IMR-90 (cell line): ENCODE measurements at regions not wholly inside any gene's neighbourhood (a gene's known extent, or its start where the extent isn't known, plus 50 kb on each side); places are given as distances from the start of the nearest gene placed in this dataset.
A peak's percentile ranks its signal among the peaks of the same experiment; 100 is the strongest.

Experiments
- ATAC-seq: fragments of 200-7000 bp; cut with Tn5 transposase; 2 replicates; pipeline ENCODE4 v1.9.1; 2020; ENCODE audit warnings: low read depth, mild to moderate bottlenecking, moderate library complexity
- BruUV-seq: library from RNA; stranded (reverse); fragments of 400-500 nt; replicated peaks from 2 replicates; lab custom pipeline; 2021; lab: Mats Ljungman, UMichigan
- CTCF ChIA-PET: fragments of 300-600 bp; formaldehyde crosslinking; extraction: SDS; loops from one replicate; lab custom pipeline; 2021; ENCODE audit warnings: antibody characterized with exemption; lab: Yijun Ruan, JAX
- POLR2A ChIA-PET: fragments of 300-600 bp; sonication (Branson Sonifier 250); formaldehyde crosslinking; loops from one replicate; lab custom pipeline; 2022; ENCODE audit warnings: antibody characterized with exemption; ENCODE audit not compliant: unreplicated experiment; lab: Charles Lee
- DNase-seq: peaks from one replicate; pipeline ENCODE4 v3.0.0; 2013
- H2AFZ ChIP-seq: replicated peaks from 2 replicates; pipeline ENCODE3; 2013; ENCODE audit warnings: low read length, mild to moderate bottlenecking; ENCODE audit not compliant: poor library complexity
- H2AK5ac ChIP-seq: 2 replicates; pipeline ENCODE4 v1.6.1; 2013; ENCODE audit warnings: low read depth, low read length, inconsistent platforms
- H2AK9ac ChIP-seq: replicated peaks from 2 replicates; pipeline ENCODE3; 2013; ENCODE audit warnings: mild to moderate bottlenecking, low read depth, low read length, moderate library complexity; ENCODE audit not compliant: poor library complexity
- H2BK120ac ChIP-seq: 2 replicates; pipeline ENCODE4 v1.6.1; 2013; ENCODE audit warnings: low read depth, low read length, inconsistent platforms
- H2BK15ac ChIP-seq: 3 replicates; pipeline ENCODE4 v1.6.1; 2013; ENCODE audit warnings: low read depth, low read length, inconsistent platforms
- H2BK20ac ChIP-seq: 2 replicates; pipeline ENCODE4 v1.6.1; 2013; ENCODE audit warnings: low read depth, mild to moderate bottlenecking, inconsistent platforms, low read length, moderate library complexity
- H2BK5ac ChIP-seq: 2 replicates; pipeline ENCODE4 v1.6.1; 2013; ENCODE audit warnings: mild to moderate bottlenecking, low read depth, low read length, inconsistent platforms; ENCODE audit not compliant: poor library complexity, severe bottlenecking
- H3K14ac ChIP-seq: replicated peaks from 2 replicates; pipeline ENCODE4 v1.6.1; 2013; ENCODE audit warnings: low read depth, low read length, inconsistent platforms
- H3K18ac ChIP-seq: 2 replicates; pipeline ENCODE4 v1.6.1; 2013; ENCODE audit warnings: low read depth, low read length, control low read depth
- H3K23ac ChIP-seq: 2 replicates; pipeline ENCODE4 v1.6.1; 2013; ENCODE audit warnings: low read depth, low read length, inconsistent platforms
- H3K27ac ChIP-seq: 2 replicates; pipeline ENCODE4 v1.5.1; 2013; ENCODE audit warnings: mild to moderate bottlenecking, control low read depth, low read length; ENCODE audit not compliant: insufficient read depth
- H3K27me3 ChIP-seq: 2 replicates; pipeline ENCODE4 v1.6.1; 2013; ENCODE audit warnings: low read length; ENCODE audit not compliant: control insufficient read depth, insufficient read depth
- H3K36me3 ChIP-seq: 2 replicates; pipeline ENCODE4 v1.6.1; 2013; ENCODE audit warnings: low read length, mixed read lengths; ENCODE audit not compliant: control insufficient read depth, insufficient read depth
- H3K4ac ChIP-seq: 2 replicates; pipeline ENCODE4 v1.6.1; 2013; ENCODE audit warnings: low read depth, low read length, inconsistent platforms
- H3K4me1 ChIP-seq: 2 replicates; pipeline ENCODE4 v1.6.1; 2013; ENCODE audit warnings: low read length, mixed read lengths; ENCODE audit not compliant: control insufficient read depth, insufficient read depth
- H3K4me2 ChIP-seq: 2 replicates; pipeline ENCODE4 v1.6.1; 2013; ENCODE audit warnings: low read depth, mild to moderate bottlenecking, control low read depth, low read length, moderate library complexity
- H3K4me3 ChIP-seq: 2 replicates; pipeline ENCODE4 v1.5.1; 2013; ENCODE audit warnings: low read depth, mild to moderate bottlenecking, control low read depth, low read length, moderate library complexity; ENCODE audit not compliant: insufficient read depth
- H3K56ac ChIP-seq: 2 replicates; pipeline ENCODE4 v1.6.1; 2013; ENCODE audit warnings: low read length, inconsistent platforms; ENCODE audit not compliant: insufficient read depth; ENCODE audit errors: extremely low read depth
- H3K79me1 ChIP-seq, 2 experiments: 2 replicates each; pipeline ENCODE4 v1.6.1; 2013; ENCODE audit warnings: low read length in 2 of 2, inconsistent platforms in 1 of 2, low read depth in 1 of 2
- H3K9ac ChIP-seq: 2 replicates; pipeline ENCODE4 v1.6.1; 2013; ENCODE audit warnings: low read depth, low read length, control low read depth
- H3K9me1 ChIP-seq: 2 replicates; pipeline ENCODE4 v1.6.1; 2013; ENCODE audit warnings: low read length, inconsistent platforms; ENCODE audit not compliant: insufficient read depth
- H3K9me3 ChIP-seq: 2 replicates; pipeline ENCODE4 v1.6.1; 2013; ENCODE audit warnings: low read length; ENCODE audit not compliant: control insufficient read depth, insufficient read depth
- H4K20me1 ChIP-seq: 2 replicates; pipeline ENCODE4 v1.6.1; 2013; ENCODE audit warnings: low read length, inconsistent platforms; ENCODE audit not compliant: insufficient read depth
- H4K5ac ChIP-seq: 2 replicates; pipeline ENCODE4 v1.6.1; 2013; ENCODE audit warnings: mild to moderate bottlenecking, low read depth, low read length, control low read depth
- H4K8ac ChIP-seq, 2 experiments: 2 replicates each; pipeline ENCODE4 v1.6.1; 2013; ENCODE audit warnings: low read depth in 2 of 2, low read length in 2 of 2, control low read depth in 1 of 2, inconsistent platforms in 1 of 2
- H4K91ac ChIP-seq: 2 replicates; pipeline ENCODE4 v1.6.1; 2013; ENCODE audit warnings: low read depth, low read length, inconsistent platforms; ENCODE audit not compliant: insufficient read depth
- CEBPB ChIP-seq: IDR thresholded peaks from 2 replicates; pipeline ENCODE4 v1.6.1; 2012; ENCODE audit warnings: low read depth, low read length, improper control_type of control experiment
- CHD1 ChIP-seq: IDR thresholded peaks from 2 replicates; pipeline ENCODE4 v1.6.1; 2012; ENCODE audit warnings: low read depth, low read length, improper control_type of control experiment
- FOS ChIP-seq: fragments of 150-350 bp; IDR thresholded peaks from 2 replicates; pipeline ENCODE4 v1.6.1; 2016; ENCODE audit warnings: low read depth, low read length
- MAFK ChIP-seq: IDR thresholded peaks from 2 replicates; pipeline ENCODE4 v1.6.1; 2012; ENCODE audit warnings: low read depth, low read length, improper control_type of control experiment
- NFE2L2 ChIP-seq: fragments of 150-350 bp; IDR thresholded peaks from 2 replicates; pipeline ENCODE4 v1.6.1; 2016; ENCODE audit warnings: low read depth, mild to moderate bottlenecking, low read length
- POLR2A ChIP-seq: IDR thresholded peaks from 2 replicates; pipeline ENCODE4 v1.6.1; 2012; ENCODE audit warnings: mild to moderate bottlenecking, low read depth, low read length
- RFX5 ChIP-seq: IDR thresholded peaks from 2 replicates; pipeline ENCODE4 v1.8.0; 2012; ENCODE audit warnings: low read depth, mild to moderate bottlenecking, low read length, moderate library complexity
- WGBS, 2 experiments: methylation state at CpG; one replicate each; pipeline versions ENCODE4 v1.1.5 to v1.1.7; 2013; ENCODE audit warnings: missing lambda C conversion rate in 2 of 2; ENCODE audit not compliant: insufficient read length in 1 of 2; ENCODE audit errors: extremely low coverage in 2 of 2; 5-methylcytosine and 5-hydroxymethylcytosine counted together
- dilution Hi-C: fragments of 300-500 bp; cut with HindIII; formaldehyde crosslinking; loops from one replicate; pipeline ENCODE4 v1.14.3; 2018; ENCODE audit warnings: low sequenced_read_pairs; ENCODE audit not compliant: unreplicated experiment
- in situ Hi-C: fragments of 300-500 bp; cut with MboI; formaldehyde crosslinking; loops from 3 replicates; pipeline ENCODE4 v1.14.3; 2019; ENCODE audit warnings: low sequenced_read_pairs, inconsistent platforms, mixed read lengths
- intact Hi-C: fragments of 100-400 bp; cut with micrococcal nuclease; formaldehyde crosslinking; loops from 2 replicates; pipeline ENCODE4 v1.10.0; 2022
- TF ChIP-seq, protein P1 (sequence below): conservative IDR thresholded peaks from 2 replicates; pipeline ENCODE4 v1.5.1; 2012; ENCODE audit warnings: mild to moderate bottlenecking, low read depth, low read length, improper control_type of control experiment
- TF ChIP-seq, protein P2 (sequence below): fragments of 150-350 bp; IDR thresholded peaks from 2 replicates; pipeline ENCODE4 v1.6.1; 2017; ENCODE audit warnings: mild to moderate bottlenecking, antibody characterized with exemption, low read length, low read depth
- TF ChIP-seq, protein P3 (sequence below): fragments of 150-350 bp; IDR thresholded peaks from 2 replicates; pipeline ENCODE4 v1.6.1; 2016; ENCODE audit warnings: low read depth, mild to moderate bottlenecking, low read length, moderate library complexity, borderline replicate concordance

DNA sequence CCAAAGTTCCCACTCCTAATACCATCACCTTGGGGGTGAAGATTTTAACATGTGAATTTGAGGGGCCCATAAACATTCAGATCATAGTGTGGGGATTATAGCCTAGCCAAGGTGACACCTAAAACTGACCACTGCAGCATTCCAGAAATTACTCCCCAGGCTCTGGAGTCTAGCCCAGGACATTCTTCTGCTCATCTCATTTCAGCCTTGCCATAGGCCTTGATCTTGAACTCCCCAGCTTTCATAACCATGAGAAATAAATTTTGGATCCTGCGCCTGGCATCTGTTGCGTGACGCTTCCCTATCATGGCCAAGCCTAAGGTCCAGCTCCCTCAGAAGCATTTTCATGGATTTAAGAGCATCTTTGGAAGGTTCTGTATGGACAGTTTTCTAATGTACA, 502.9 kb upstream of the THBS1 start:
- intact Hi-C loops = no loop called here
- H4K20me1 ChIP-seq = no peaks in the 10 kb centered on the region
- no peaks in the 10 kb centered on the region for H3K36me3 ChIP-seq
- dilution Hi-C loops = no loop called here
- BruUV-seq = no TSS peak
- H3K27me3 ChIP-seq = no peaks in the 10 kb centered on the region
- peak overlapping the region in 1 of 2 experiments; percentile 23; a peak in 1 of 4 replicates for H4K8ac ChIP-seq
- H3K4me1 ChIP-seq = peaks cover 11% of the 10 kb centered on the region; the same call in 1 of the 2 replicates
- no peak for ATAC-seq
- no peak overlapping the region for H3K4me3 ChIP-seq
- 0 out of 2 replicates have a peak overlapping the region, but pooled peaks have one; percentile 9 for H4K91ac ChIP-seq
- H2BK15ac ChIP-seq = peak overlapping the region; percentile 62; the same call in 1 of the 3 replicates
- TF ChIP-seq MAFK = no peak
- TF ChIP-seq, protein P1, sequence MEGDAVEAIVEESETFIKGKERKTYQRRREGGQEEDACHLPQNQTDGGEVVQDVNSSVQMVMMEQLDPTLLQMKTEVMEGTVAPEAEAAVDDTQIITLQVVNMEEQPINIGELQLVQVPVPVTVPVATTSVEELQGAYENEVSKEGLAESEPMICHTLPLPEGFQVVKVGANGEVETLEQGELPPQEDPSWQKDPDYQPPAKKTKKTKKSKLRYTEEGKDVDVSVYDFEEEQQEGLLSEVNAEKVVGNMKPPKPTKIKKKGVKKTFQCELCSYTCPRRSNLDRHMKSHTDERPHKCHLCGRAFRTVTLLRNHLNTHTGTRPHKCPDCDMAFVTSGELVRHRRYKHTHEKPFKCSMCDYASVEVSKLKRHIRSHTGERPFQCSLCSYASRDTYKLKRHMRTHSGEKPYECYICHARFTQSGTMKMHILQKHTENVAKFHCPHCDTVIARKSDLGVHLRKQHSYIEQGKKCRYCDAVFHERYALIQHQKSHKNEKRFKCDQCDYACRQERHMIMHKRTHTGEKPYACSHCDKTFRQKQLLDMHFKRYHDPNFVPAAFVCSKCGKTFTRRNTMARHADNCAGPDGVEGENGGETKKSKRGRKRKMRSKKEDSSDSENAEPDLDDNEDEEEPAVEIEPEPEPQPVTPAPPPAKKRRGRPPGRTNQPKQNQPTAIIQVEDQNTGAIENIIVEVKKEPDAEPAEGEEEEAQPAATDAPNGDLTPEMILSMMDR = no peak
- no peak for TF ChIP-seq NFE2L2
- TF ChIP-seq, protein P2, sequence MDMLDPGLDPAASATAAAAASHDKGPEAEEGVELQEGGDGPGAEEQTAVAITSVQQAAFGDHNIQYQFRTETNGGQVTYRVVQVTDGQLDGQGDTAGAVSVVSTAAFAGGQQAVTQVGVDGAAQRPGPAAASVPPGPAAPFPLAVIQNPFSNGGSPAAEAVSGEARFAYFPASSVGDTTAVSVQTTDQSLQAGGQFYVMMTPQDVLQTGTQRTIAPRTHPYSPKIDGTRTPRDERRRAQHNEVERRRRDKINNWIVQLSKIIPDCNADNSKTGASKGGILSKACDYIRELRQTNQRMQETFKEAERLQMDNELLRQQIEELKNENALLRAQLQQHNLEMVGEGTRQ = no peak
- no peak for TF ChIP-seq FOS
- no peak for TF ChIP-seq RFX5
- no peak for TF ChIP-seq CHD1
- TF ChIP-seq POLR2A = no peak
- TF ChIP-seq CEBPB = no peak
- TF ChIP-seq, protein P3, sequence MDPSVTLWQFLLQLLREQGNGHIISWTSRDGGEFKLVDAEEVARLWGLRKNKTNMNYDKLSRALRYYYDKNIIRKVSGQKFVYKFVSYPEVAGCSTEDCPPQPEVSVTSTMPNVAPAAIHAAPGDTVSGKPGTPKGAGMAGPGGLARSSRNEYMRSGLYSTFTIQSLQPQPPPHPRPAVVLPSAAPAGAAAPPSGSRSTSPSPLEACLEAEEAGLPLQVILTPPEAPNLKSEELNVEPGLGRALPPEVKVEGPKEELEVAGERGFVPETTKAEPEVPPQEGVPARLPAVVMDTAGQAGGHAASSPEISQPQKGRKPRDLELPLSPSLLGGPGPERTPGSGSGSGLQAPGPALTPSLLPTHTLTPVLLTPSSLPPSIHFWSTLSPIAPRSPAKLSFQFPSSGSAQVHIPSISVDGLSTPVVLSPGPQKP = no peak
- no peak overlapping the region for H3K56ac ChIP-seq
- H3K14ac ChIP-seq = peak overlapping the region; percentile 19; the same call in 1 of the 2 replicates
- no peaks in the 10 kb centered on the region for H3K79me1 ChIP-seq
- H3K9ac ChIP-seq = no peak overlapping the region
- no peak overlapping the region for H3K4me2 ChIP-seq
- WGBS, 2 experiments = no CpG with 5 or more reads among the region's 3 CpGs
- peak overlapping the region; percentile 29; the same call in 1 of the 2 replicates for H2AK5ac ChIP-seq
- H3K9me3 ChIP-seq = no peaks in the 10 kb centered on the region
- H4K5ac ChIP-seq = no peak overlapping the region
- ChIA-PET POLR2A (no interaction called here), CTCF (no interaction called here)
- in situ Hi-C loops = no loop called here
- peak overlapping the region; percentile 69; the same call in 1 of the 2 replicates for H2BK20ac ChIP-seq
- DNase-seq = no peak
- H3K9me1 ChIP-seq = 0 out of 2 replicates have a peak, but pooled peaks cover 3% of the 10 kb centered on the region
- H2AK9ac ChIP-seq = peak overlapping the region; percentile 17
- H2AFZ ChIP-seq = no peak overlapping the region
- 0 out of 2 replicates have a peak overlapping the region, but pooled peaks have one; percentile 57 for H3K18ac ChIP-seq
- peak overlapping the region; percentile 24 for H2BK5ac ChIP-seq
- H3K23ac ChIP-seq = no peak overlapping the region; the same call in 1 of the 2 replicates
- H3K4ac ChIP-seq = peak overlapping the region; percentile 55
- no peak overlapping the region for H3K27ac ChIP-seq
- H2BK120ac ChIP-seq = peak overlapping the region; percentile 91
